CD14-positive monocyte (primary cell): ENCODE measurements at regions not wholly inside any gene's neighbourhood (a gene's known extent, or its start where the extent isn't known, plus 50 kb on each side); places are given as distances from the start of the nearest gene placed in this dataset.

Source experiments
- DNase-seq, 3 donors: peaks; one replicate each; pipeline ENCODE4 v3.0.0-alpha.2; 2011 to 2022
- H2AFZ ChIP-seq: 2 replicates; pipeline ENCODE4 v1.6.0; 2012; ENCODE audit warnings: mild to moderate bottlenecking, low read depth, low read length, inconsistent platforms; ENCODE audit not compliant: insufficient read depth, poor library complexity, severe bottlenecking
- H3K27ac ChIP-seq, 2 donors: 1 replicate in 1 of 2; 2 replicates in 1 of 2; pipeline ENCODE4 v1.5.1; 2012 to 2013; ENCODE audit warnings: low read length in 2 of 2, control low read depth in 1 of 2, inconsistent platforms in 1 of 2, low read depth in 1 of 2, mild to moderate bottlenecking in 1 of 2
- H3K27me3 ChIP-seq, 2 donors: one replicate each; pipeline versions ENCODE4 v1.6.0 to v1.6.1; 2011 to 2013; ENCODE audit warnings: low read length in 2 of 2; ENCODE audit not compliant: control insufficient read depth in 2 of 2, insufficient read depth in 2 of 2
- H3K36me3 ChIP-seq, 2 donors: replicated peaks in 1 of 2; 1 replicate in 1 of 2; 2 replicates in 1 of 2; pipeline versions ENCODE4 v1.5.1 to v1.6.1; 2012 to 2013; ENCODE audit warnings: low read length in 2 of 2, control low read depth in 1 of 2, inconsistent platforms in 1 of 2, mild to moderate bottlenecking in 1 of 2; ENCODE audit not compliant: insufficient read depth in 2 of 2, control insufficient read depth in 1 of 2
- H3K4me1 ChIP-seq, 2 donors: 1 replicate in 1 of 2; 2 replicates in 1 of 2; pipeline versions ENCODE4 v1.5.1 to v1.6.1; 2012 to 2013; ENCODE audit warnings: low read length in 2 of 2, control low read depth in 1 of 2, inconsistent platforms in 1 of 2, mild to moderate bottlenecking in 1 of 2, moderate library complexity in 1 of 2; ENCODE audit not compliant: insufficient read depth in 2 of 2, control insufficient read depth in 1 of 2
- H3K4me2 ChIP-seq: replicated peaks from 2 replicates; pipeline ENCODE3; 2012; ENCODE audit warnings: low read length, moderate library complexity, mild to moderate bottlenecking; ENCODE audit not compliant: poor library complexity, severe bottlenecking; ENCODE audit errors: extremely low read depth
- H3K4me3 ChIP-seq, 3 experiments: fragments of 200-600 bp in 1 of 3; sonication (generic) in 1 of 3; replicated peaks in 1 of 3; 1 replicate in 2 of 3; 2 replicates in 1 of 3; pipeline ENCODE4 v1.5.1; 2011 to 2013; ENCODE audit warnings: low read length in 3 of 3, mild to moderate bottlenecking in 3 of 3, control low read depth in 2 of 3, low read depth in 2 of 3, inconsistent platforms in 1 of 3, moderate library complexity in 1 of 3
- H3K79me2 ChIP-seq: 2 replicates; pipeline ENCODE4 v1.6.0; 2012; ENCODE audit warnings: mild to moderate bottlenecking, control low read depth, inconsistent platforms, low read length, moderate library complexity; ENCODE audit not compliant: insufficient read depth
- H3K9ac ChIP-seq: 2 replicates; pipeline ENCODE4 v1.6.0; 2017; ENCODE audit warnings: low read length, mild to moderate bottlenecking; ENCODE audit not compliant: insufficient read depth, poor library complexity, severe bottlenecking
- H3K9me3 ChIP-seq, 2 donors: replicated peaks in 1 of 2; 1 replicate in 1 of 2; 2 replicates in 1 of 2; pipeline versions ENCODE4 v1.5.1 to v1.6.1; 2012 to 2013; ENCODE audit warnings: low read length in 2 of 2, control low read depth in 1 of 2; ENCODE audit not compliant: control insufficient read depth in 1 of 2, insufficient read depth in 1 of 2
- H4K20me1 ChIP-seq: 2 replicates; pipeline ENCODE4 v1.6.0; 2012; ENCODE audit warnings: mild to moderate bottlenecking, low read length, control low read depth, moderate library complexity; ENCODE audit not compliant: insufficient read depth
- H3K27ac Mint-ChIP-seq, 7 donors: one replicate each; pipeline ENCODE4 v1.8.0; 2020; ENCODE audit warnings: mild to moderate bottlenecking in 7 of 7, mixed read lengths in 7 of 7, moderate library complexity in 6 of 7, inconsistent platforms in 2 of 7
- H3K27me3 Mint-ChIP-seq, 3 donors: one replicate each; pipeline ENCODE4 v1.8.0; 2021 to 2022; ENCODE audit warnings: low read depth in 3 of 3, mild to moderate bottlenecking in 3 of 3, mixed read lengths in 3 of 3, moderate library complexity in 3 of 3, inconsistent platforms in 1 of 3
- H3K36me3 Mint-ChIP-seq, 2 donors: one replicate each; pipeline ENCODE4 v1.8.0; 2020; ENCODE audit warnings: mixed read lengths in 2 of 2, inconsistent platforms in 1 of 2, mild to moderate bottlenecking in 1 of 2
- H3K4me1 Mint-ChIP-seq: one replicate; pipeline ENCODE4 v1.8.0; 2020; ENCODE audit warnings: mild to moderate bottlenecking, mixed read lengths
- H3K4me3 Mint-ChIP-seq, 2 donors: one replicate each; pipeline ENCODE4 v1.8.0; 2020; ENCODE audit warnings: mild to moderate bottlenecking in 2 of 2, mixed read lengths in 2 of 2, moderate library complexity in 1 of 2
- H3K9me3 Mint-ChIP-seq, 7 donors: one replicate each; pipeline ENCODE4 v1.8.0; 2020 to 2022; ENCODE audit warnings: mixed read lengths in 7 of 7, mild to moderate bottlenecking in 6 of 7, moderate library complexity in 6 of 7, inconsistent platforms in 2 of 7
- WGBS: methylation state at CpG from one replicate; pipeline ENCODE4 v1.1.5; 2013; ENCODE audit warnings: missing lambda C conversion rate; ENCODE audit not compliant: insufficient coverage; 5-methylcytosine and 5-hydroxymethylcytosine counted together
- intact Hi-C, 2 donors: fragments of 100-400 bp; cut with micrococcal nuclease; formaldehyde crosslinking; loops; one replicate each; pipeline versions ENCODE4 v1.15.0 to v1.15.1; 2023
- TF ChIP-seq, protein P1 (sequence below): fragments of 200-600 bp; IDR thresholded peaks from one replicate; pipeline ENCODE4 v1.8.0; 2022; ENCODE audit warnings: antibody characterized with exemption, mild to moderate bottlenecking

- H3K4me3 Mint-ChIP-seq, result no peak overlapping the region
- H3K9me3 ChIP-seq, result peaks cover 10 to 20% of the 10 kb centered on the region in 2 donors
- no peak overlapping the region for H3K27ac Mint-ChIP-seq
Measured at GRCh38 chr4:175109933-175110332, 191.8 kb downstream of the ADAM29 start.

GRCh38 chr4:175125410-175126068, 207.4 kb downstream of the ADAM29 start:
- no peaks in the 10 kb centered on the region for H3K27me3 ChIP-seq
- no peaks in the 10 kb centered on the region for H3K4me1 Mint-ChIP-seq
- peaks cover 0 to 20% (median 6%) of the 10 kb centered on the region in 7 donors for H3K9me3 Mint-ChIP-seq
- no peak overlapping the region for H3K4me2 ChIP-seq
- intact Hi-C loops, result no loop called here
- no peak for DNase-seq
- H3K9ac ChIP-seq, result no peak overlapping the region
- 100% methylated on average over 1 of the region's 4 CpGs for WGBS
- no peak overlapping the region for H3K27ac Mint-ChIP-seq
- TF ChIP-seq, protein P1, sequence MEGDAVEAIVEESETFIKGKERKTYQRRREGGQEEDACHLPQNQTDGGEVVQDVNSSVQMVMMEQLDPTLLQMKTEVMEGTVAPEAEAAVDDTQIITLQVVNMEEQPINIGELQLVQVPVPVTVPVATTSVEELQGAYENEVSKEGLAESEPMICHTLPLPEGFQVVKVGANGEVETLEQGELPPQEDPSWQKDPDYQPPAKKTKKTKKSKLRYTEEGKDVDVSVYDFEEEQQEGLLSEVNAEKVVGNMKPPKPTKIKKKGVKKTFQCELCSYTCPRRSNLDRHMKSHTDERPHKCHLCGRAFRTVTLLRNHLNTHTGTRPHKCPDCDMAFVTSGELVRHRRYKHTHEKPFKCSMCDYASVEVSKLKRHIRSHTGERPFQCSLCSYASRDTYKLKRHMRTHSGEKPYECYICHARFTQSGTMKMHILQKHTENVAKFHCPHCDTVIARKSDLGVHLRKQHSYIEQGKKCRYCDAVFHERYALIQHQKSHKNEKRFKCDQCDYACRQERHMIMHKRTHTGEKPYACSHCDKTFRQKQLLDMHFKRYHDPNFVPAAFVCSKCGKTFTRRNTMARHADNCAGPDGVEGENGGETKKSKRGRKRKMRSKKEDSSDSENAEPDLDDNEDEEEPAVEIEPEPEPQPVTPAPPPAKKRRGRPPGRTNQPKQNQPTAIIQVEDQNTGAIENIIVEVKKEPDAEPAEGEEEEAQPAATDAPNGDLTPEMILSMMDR, result no peak
- no peaks in the 10 kb centered on the region for H3K36me3 ChIP-seq
- no peak overlapping the region for H3K4me3 Mint-ChIP-seq
- H3K36me3 Mint-ChIP-seq, result no peaks in the 10 kb centered on the region
- H4K20me1 ChIP-seq, result no peaks in the 10 kb centered on the region
- H3K27ac ChIP-seq, result no peak overlapping the region
- no peak overlapping the region for H3K4me3 ChIP-seq
- H3K9me3 ChIP-seq, result peaks cover 0 to 6% of the 10 kb centered on the region in 2 donors
- no peaks in the 10 kb centered on the region for H3K4me1 ChIP-seq
- no peak overlapping the region for H2AFZ ChIP-seq
- H3K27me3 Mint-ChIP-seq, result peaks cover 0 to 3% (median 0%) of the 10 kb centered on the region in 3 donors
- H3K79me2 ChIP-seq, result no peaks in the 10 kb centered on the region

More at GRCh38 chr4:175109933-175110332, 191.8 kb downstream of the ADAM29 start:
- intact Hi-C loops, result no loop called here
- Mint-ChIP-seq H3K36me3 (no peaks in the 10 kb centered on the region), H3K27me3 (no peaks in the 10 kb centered on the region), H3K9me3 (peaks cover 7 to 17% (median 11%) of the 10 kb centered on the region in 7 donors), H3K4me1 (no peaks in the 10 kb centered on the region)
- Histone ChIP-seq H3K4me1 (no peaks in the 10 kb centered on the region), H2AFZ (no peak overlapping the region), H4K20me1 (no peaks in the 10 kb centered on the region), H3K36me3 (no peaks in the 10 kb centered on the region), H3K4me2 (no peak overlapping the region), H3K4me3 (no peak overlapping the region), H3K27me3 (no peaks in the 10 kb centered on the region), H3K79me2 (no peaks in the 10 kb centered on the region), H3K9ac (no peak overlapping the region), H3K27ac (no peak overlapping the region)
- 90% methylated on average over 4 of the region's 5 CpGs for WGBS
- no peak for DNase-seq
- TF ChIP-seq, protein P1, result no peak
